ENCODE measurements at regions not wholly inside any gene's neighbourhood (a gene's known extent, or its start where the extent isn't known, plus 50 kb on each side); places are given as distances from the start of the nearest gene placed in this dataset.

- Histone ChIP-seq H3K79me2 (ENCODE audit: control insufficient read depth, insufficient read depth, low read length, poor library complexity) (no peaks in the 10 kb centered on the region), H4K91ac (ENCODE audit: low read depth, low read length) (no peak overlapping the region), H2BK12ac (ENCODE audit: low read length) (no peak overlapping the region), H3K79me1 (ENCODE audit: low read length) (no peaks in the 10 kb centered on the region), H3K27me3 (ENCODE audit: insufficient read depth, low read length) (no peaks in the 10 kb centered on the region), H3K9ac (ENCODE audit: low read length) (no peak overlapping the region), H3K36me3 (ENCODE audit: control insufficient read depth in 1 of 2, insufficient read depth in 2 of 2, low read length in 2 of 2) (no peaks in the 10 kb centered on the region), H4K12ac (ENCODE audit: low read depth, low read length) (no peak overlapping the region), H3K4me3 (ENCODE audit: low read depth, low read length) (no peak overlapping the region), H2BK5ac (ENCODE audit: low read depth, low read length, poor library complexity) (no peak overlapping the region), H3K4me2 (ENCODE audit: low read length) (no peak overlapping the region), H3K23ac (ENCODE audit: low read length) (no peak overlapping the region), H3K4ac (ENCODE audit: low read depth, low read length) (no peak overlapping the region), H2AFZ (ENCODE audit: insufficient read depth, low read length, poor library complexity) (no peak overlapping the region), H3K14ac (ENCODE audit: low read length) (no peak overlapping the region), H3K4me1 (ENCODE audit: control insufficient read depth in 1 of 2, insufficient read depth in 2 of 2, low read length in 2 of 2) (peaks cover 2 to 4% of the 10 kb centered on the region in 2 experiments), H3K18ac (ENCODE audit: low read length) (no peak overlapping the region), H2AK5ac (ENCODE audit: low read length) (no peak overlapping the region), H3K9me3 (ENCODE audit: insufficient read depth, low read depth, low read length) (peaks cover 1% of the 10 kb centered on the region), H3K27ac (ENCODE audit: low read depth, low read length) (no peak overlapping the region), H4K8ac (ENCODE audit: low read depth, low read length) (no peak overlapping the region), H2BK120ac (ENCODE audit: insufficient read depth, low read length, poor library complexity) (no peak overlapping the region)
- WGBS (ENCODE audit: extremely low coverage, insufficient coverage, insufficient read length): no CpG with 5 or more reads among the region's 26 CpGs
- DNase-seq: no peak
Observed at GRCh38 chr13:109332506-109333499, 453.6 kb downstream of the IRS2 start.

DNA sequence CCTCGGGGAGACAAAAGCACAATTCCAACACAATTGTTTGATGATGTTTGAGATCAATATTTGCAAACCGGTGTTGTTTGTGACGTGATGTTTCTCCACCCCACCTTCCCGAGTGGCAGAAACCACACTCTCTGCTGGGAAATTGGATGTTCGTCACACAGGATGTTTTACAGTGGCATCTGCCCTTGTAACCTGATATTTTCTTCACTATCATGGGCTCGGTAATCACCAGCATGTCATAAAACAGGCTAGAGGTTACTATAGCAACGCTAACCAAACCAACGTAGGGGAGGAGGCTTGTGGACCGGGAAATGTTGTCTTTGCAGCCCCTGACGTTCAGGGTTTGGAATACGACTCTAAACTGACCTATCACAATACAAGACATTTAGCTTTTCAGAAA is 454.5 kb downstream of the IRS2 start:
- H3K4me2 ChIP-seq (ENCODE audit: low read length): no peak overlapping the region
- peaks cover 2 to 4% of the 10 kb centered on the region in 2 experiments for H3K4me1 ChIP-seq (ENCODE audit: control insufficient read depth in 1 of 2, insufficient read depth in 2 of 2, low read length in 2 of 2)
- no peak overlapping the region for H4K12ac ChIP-seq (ENCODE audit: low read depth, low read length)
- H3K27ac ChIP-seq (ENCODE audit: low read depth, low read length): no peak overlapping the region
- H2BK5ac ChIP-seq (ENCODE audit: low read depth, low read length, poor library complexity): no peak overlapping the region
- no peaks in the 10 kb centered on the region for H3K79me1 ChIP-seq (ENCODE audit: low read length)
- no peaks in the 10 kb centered on the region for H3K27me3 ChIP-seq (ENCODE audit: insufficient read depth, low read length)
- H4K8ac ChIP-seq (ENCODE audit: low read depth, low read length): no peak overlapping the region
- no peak overlapping the region for H3K4me3 ChIP-seq (ENCODE audit: low read depth, low read length)
- H2BK120ac ChIP-seq (ENCODE audit: insufficient read depth, low read length, poor library complexity): no peak overlapping the region
- H3K4ac ChIP-seq (ENCODE audit: low read depth, low read length): no peak overlapping the region
- no peak overlapping the region for H2AFZ ChIP-seq (ENCODE audit: insufficient read depth, low read length, poor library complexity)
- DNase-seq: peak; percentile 20 to 61
- no peak overlapping the region for H3K23ac ChIP-seq (ENCODE audit: low read length)
- H3K18ac ChIP-seq (ENCODE audit: low read length): no peak overlapping the region
- H3K36me3 ChIP-seq (ENCODE audit: control insufficient read depth in 1 of 2, insufficient read depth in 2 of 2, low read length in 2 of 2): no peaks in the 10 kb centered on the region
- H2AK5ac ChIP-seq (ENCODE audit: low read length): no peak overlapping the region
- no peak overlapping the region for H4K91ac ChIP-seq (ENCODE audit: low read depth, low read length)
- no peak overlapping the region for H3K9ac ChIP-seq (ENCODE audit: low read length)
- WGBS (ENCODE audit: extremely low coverage, insufficient coverage, insufficient read length): no CpG with 5 or more reads among the region's 11 CpGs
- no peak overlapping the region for H3K14ac ChIP-seq (ENCODE audit: low read length)
- no peak overlapping the region for H2BK12ac ChIP-seq (ENCODE audit: low read length)
- peaks cover 1% of the 10 kb centered on the region for H3K9me3 ChIP-seq (ENCODE audit: insufficient read depth, low read depth, low read length)
- no peaks in the 10 kb centered on the region for H3K79me2 ChIP-seq (ENCODE audit: control insufficient read depth, insufficient read depth, low read length, poor library complexity)

- Histone ChIP-seq H3K9me3 (ENCODE audit: insufficient read depth, low read depth, low read length) (peaks cover 1% of the 10 kb centered on the region), H3K9ac (ENCODE audit: low read length) (no peak overlapping the region), H3K4me1 (ENCODE audit: control insufficient read depth in 1 of 2, insufficient read depth in 2 of 2, low read length in 2 of 2) (peaks cover 2 to 4% of the 10 kb centered on the region in 2 experiments), H2AK5ac (ENCODE audit: low read length) (no peak overlapping the region), H3K4ac (ENCODE audit: low read depth, low read length) (no peak overlapping the region), H2BK120ac (ENCODE audit: insufficient read depth, low read length, poor library complexity) (no peak overlapping the region), H4K91ac (ENCODE audit: low read depth, low read length) (no peak overlapping the region), H3K4me2 (ENCODE audit: low read length) (no peak overlapping the region), H4K8ac (ENCODE audit: low read depth, low read length) (no peak overlapping the region), H3K18ac (ENCODE audit: low read length) (no peak overlapping the region), H3K23ac (ENCODE audit: low read length) (no peak overlapping the region), H3K27ac (ENCODE audit: low read depth, low read length) (no peak overlapping the region), H3K79me1 (ENCODE audit: low read length) (no peaks in the 10 kb centered on the region), H3K27me3 (ENCODE audit: insufficient read depth, low read length) (no peaks in the 10 kb centered on the region), H2AFZ (ENCODE audit: insufficient read depth, low read length, poor library complexity) (no peak overlapping the region), H3K4me3 (ENCODE audit: low read depth, low read length) (no peak overlapping the region), H2BK12ac (ENCODE audit: low read length) (no peak overlapping the region), H4K12ac (ENCODE audit: low read depth, low read length) (no peak overlapping the region), H3K79me2 (ENCODE audit: control insufficient read depth, insufficient read depth, low read length, poor library complexity) (no peaks in the 10 kb centered on the region), H3K14ac (ENCODE audit: low read length) (no peak overlapping the region), H3K36me3 (ENCODE audit: control insufficient read depth in 1 of 2, insufficient read depth in 2 of 2, low read length in 2 of 2) (no peaks in the 10 kb centered on the region), H2BK5ac (ENCODE audit: low read depth, low read length, poor library complexity) (no peak overlapping the region)
- no CpG with 5 or more reads among the region's 2 CpGs for WGBS (ENCODE audit: extremely low coverage, insufficient coverage, insufficient read length)
- DNase-seq: peak; percentile 27 to 85
Observed at GRCh38 chr13:109331011-109331433, 455.4 kb downstream of the IRS2 start.

DNA sequence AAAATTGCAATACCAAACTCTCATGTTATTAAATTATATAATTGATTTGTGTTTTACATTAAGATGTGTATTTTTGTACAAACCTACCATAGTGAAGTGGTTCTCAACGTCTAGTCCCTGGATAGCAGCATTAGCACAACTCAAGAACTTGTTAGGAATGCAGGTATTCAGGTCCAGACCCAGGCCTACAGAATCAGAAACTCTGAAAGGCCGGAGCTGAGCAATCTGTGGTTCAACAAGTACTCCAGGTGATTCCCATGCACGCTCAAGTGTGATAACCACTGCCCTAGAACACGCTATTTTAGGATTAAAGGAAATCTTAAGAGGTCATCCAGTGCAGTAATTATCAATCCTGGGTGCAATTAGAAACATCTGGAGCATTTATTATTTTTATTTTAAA is 456.3 kb downstream of the IRS2 start:
- no peak overlapping the region for H3K27ac ChIP-seq (ENCODE audit: low read depth, low read length)
- no peak overlapping the region for H2AK5ac ChIP-seq (ENCODE audit: low read length)
- H3K79me2 ChIP-seq (ENCODE audit: control insufficient read depth, insufficient read depth, low read length, poor library complexity): no peaks in the 10 kb centered on the region
- DNase-seq: peak; percentile 74 to 83
- H3K14ac ChIP-seq (ENCODE audit: low read length): no peak overlapping the region
- H3K4me1 ChIP-seq (ENCODE audit: control insufficient read depth in 1 of 2, insufficient read depth in 2 of 2, low read length in 2 of 2): peaks cover 2 to 4% of the 10 kb centered on the region in 2 experiments
- H4K91ac ChIP-seq (ENCODE audit: low read depth, low read length): no peak overlapping the region
- no peak overlapping the region for H2BK5ac ChIP-seq (ENCODE audit: low read depth, low read length, poor library complexity)
- H3K4me3 ChIP-seq (ENCODE audit: low read depth, low read length): no peak overlapping the region
- no peaks in the 10 kb centered on the region for H3K27me3 ChIP-seq (ENCODE audit: insufficient read depth, low read length)
- no peak overlapping the region for H4K8ac ChIP-seq (ENCODE audit: low read depth, low read length)
- H2BK12ac ChIP-seq (ENCODE audit: low read length): no peak overlapping the region
- H3K79me1 ChIP-seq (ENCODE audit: low read length): no peaks in the 10 kb centered on the region
- no peak overlapping the region for H3K23ac ChIP-seq (ENCODE audit: low read length)
- H2AFZ ChIP-seq (ENCODE audit: insufficient read depth, low read length, poor library complexity): no peak overlapping the region
- H2BK120ac ChIP-seq (ENCODE audit: insufficient read depth, low read length, poor library complexity): no peak overlapping the region
- H3K4ac ChIP-seq (ENCODE audit: low read depth, low read length): no peak overlapping the region
- H3K4me2 ChIP-seq (ENCODE audit: low read length): no peak overlapping the region
- no peak overlapping the region for H4K12ac ChIP-seq (ENCODE audit: low read depth, low read length)
- WGBS (ENCODE audit: extremely low coverage, insufficient coverage, insufficient read length): no CpG with 5 or more reads among the region's 4 CpGs
- no peak overlapping the region for H3K18ac ChIP-seq (ENCODE audit: low read length)
- H3K36me3 ChIP-seq (ENCODE audit: control insufficient read depth in 1 of 2, insufficient read depth in 2 of 2, low read length in 2 of 2): no peaks in the 10 kb centered on the region
- peaks cover 1% of the 10 kb centered on the region for H3K9me3 ChIP-seq (ENCODE audit: insufficient read depth, low read depth, low read length)
- no peak overlapping the region for H3K9ac ChIP-seq (ENCODE audit: low read length)

Measured in trophoblast cell (in vitro differentiated cells and primary cell).